Endothelial cell of hepatic sinusoid (primary cell): ENCODE measurements at regions not wholly inside any gene's neighbourhood (a gene's known extent, or its start where the extent isn't known, plus 50 kb on each side); places are given as distances from the start of the nearest gene placed in this dataset.

Experiments
- in situ Hi-C: cut with HindIII; loops from 2 replicates; pipeline ENCODE4 v1.10.0; 2017; ENCODE audit warnings: low sequenced_read_pairs

DNA sequence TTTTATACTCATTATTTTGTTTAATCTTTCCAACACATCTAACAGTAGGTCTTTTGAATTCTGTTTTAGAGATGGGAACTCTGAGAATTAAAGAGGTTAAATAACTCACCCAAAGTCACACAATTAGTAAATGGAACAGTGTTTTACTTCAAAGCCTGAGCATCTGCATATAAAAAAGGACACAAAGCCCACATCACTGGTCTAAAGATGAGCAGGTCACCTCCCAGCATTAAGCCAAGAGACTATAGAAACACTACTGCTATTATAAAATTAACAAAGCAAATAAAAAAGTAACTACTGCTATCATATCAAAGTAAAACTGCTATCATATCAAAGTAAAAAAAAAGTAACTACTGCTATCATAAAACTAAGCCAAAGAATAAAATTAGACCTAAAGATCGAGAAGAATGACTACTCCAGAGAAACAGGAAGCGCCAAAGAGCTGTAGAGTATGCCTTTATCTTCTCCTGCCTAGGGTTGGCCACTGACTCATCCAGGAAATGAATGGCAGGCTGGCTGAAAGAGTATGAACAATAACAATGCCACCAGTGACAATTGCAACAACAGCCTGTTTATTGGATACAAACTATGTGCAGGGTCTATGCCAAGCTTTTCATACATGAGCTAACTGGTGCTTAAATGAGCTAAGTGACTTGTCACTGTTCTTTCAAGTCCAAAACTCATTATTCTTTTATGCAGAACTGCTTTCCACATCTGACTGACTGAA, 1153.0 kb upstream of the TENM4 start:
- in situ Hi-C loops: no loop called here

DNA sequence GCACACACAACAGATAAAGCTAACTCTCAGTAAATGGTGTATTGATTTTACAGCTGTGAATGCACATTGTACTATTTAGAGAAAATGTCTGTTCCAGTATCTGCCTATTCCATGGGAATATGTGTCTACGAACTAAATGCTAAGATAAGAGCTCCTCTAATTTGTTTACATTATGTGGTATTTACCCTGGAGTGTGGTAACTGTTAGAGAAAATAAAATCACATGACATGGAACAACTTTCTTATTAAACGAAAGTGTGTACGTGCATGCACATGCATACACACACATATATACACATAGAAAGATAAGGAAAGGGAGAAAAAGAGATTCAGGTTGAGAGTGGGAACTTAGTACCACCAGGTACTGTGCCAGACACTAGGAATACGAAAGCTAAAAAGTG, 1151.7 kb upstream of the TENM4 start:
- in situ Hi-C loops: no loop called here

DNA sequence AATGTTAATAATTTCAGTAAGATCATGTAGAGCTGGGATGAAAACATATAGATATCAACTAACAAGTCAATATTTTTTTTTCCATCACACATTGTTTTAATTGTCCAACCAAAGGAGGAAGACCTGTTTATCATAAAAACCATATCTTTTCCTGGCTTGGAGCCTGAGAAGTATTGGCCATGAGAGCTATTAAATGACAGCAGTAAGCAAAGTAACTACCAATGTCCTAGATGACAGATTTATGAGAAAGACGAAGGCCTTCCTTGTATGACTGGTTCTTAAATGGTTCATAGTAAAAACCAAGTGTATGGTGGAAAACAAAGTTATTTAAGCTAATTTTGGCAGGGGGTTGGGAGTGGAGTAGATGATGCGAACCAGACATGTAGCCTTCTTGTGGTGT, 1147.1 kb upstream of the TENM4 start:
- in situ Hi-C loops: no loop called here

DNA sequence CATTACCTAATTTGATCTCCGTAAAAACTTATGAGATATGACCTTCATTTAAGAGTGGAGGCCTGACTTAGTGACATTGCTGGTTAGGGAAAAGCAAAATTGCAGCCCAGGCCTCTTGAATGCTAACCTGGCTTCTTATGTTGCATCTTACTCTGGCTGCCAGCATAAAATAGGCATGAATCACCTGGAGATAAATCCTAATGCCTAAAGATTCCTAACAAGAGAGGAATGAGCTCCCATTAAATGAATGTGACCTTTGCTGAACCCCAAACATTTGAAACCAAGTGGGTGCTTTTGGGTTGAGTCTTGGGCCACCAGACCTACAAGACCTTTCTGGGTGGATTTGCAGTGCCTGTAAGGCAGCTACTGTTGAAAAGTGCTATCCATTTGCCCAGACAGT, 1145.6 kb upstream of the TENM4 start:
- in situ Hi-C loops: no loop called here

DNA sequence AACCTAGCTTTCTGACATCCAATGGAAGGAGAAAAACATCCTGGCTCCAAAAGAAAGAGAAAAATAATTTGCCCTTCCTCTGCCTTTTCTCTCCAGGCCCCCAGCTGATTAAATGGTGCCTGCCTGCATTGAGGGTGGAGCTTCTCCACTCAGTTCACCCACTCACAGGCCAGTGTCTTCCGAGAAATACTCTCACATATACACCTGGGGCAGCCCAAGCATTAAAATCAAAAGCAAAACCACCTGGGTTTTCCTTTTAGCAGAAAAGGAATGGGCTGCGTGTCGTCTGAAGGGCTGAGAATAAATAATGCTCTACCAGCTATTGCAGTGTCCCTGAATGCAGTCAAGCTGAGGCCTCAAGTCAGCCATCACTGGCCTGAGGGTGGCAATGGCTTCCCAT, 1143.8 kb upstream of the TENM4 start:
- in situ Hi-C loops: no loop called here

DNA sequence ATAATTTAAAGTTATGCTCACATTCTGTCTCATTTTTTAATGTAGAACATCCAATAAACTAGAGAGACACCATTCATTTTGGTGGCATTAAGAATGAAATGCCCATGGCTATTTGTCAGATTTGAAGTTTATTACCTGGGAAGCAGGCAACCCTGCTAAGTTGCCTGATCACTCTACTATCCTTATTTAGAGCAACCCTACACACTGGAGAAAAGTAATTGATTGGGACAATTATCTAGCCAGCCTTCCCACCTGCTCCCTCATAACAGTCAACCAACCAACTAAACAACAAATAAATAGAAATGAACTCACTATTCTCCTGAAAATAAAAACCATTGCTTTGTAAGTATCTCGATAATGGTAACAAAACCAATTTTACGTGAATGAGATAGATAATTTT, 1129.0 kb upstream of the TENM4 start:
- in situ Hi-C loops: no loop called here

DNA sequence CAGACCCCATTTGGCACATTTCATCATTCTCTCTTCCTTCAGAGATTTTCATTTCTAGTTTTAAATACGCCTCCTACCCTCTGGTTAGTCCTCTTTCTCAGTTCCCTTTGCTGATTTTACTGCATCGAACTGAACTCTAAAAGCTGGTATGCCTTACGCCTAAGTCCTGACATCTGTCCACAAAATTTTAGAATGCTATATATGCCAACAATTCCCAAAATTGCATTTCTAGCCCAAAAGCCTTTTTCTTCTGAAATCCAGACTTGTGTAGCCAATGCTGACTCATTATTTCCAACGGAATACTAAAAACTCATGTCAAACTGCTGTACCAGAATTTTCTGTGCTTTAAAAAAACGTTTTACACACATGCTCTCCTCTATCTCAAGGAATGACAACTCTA, 1124.4 kb upstream of the TENM4 start:
- in situ Hi-C loops: no loop called here

DNA sequence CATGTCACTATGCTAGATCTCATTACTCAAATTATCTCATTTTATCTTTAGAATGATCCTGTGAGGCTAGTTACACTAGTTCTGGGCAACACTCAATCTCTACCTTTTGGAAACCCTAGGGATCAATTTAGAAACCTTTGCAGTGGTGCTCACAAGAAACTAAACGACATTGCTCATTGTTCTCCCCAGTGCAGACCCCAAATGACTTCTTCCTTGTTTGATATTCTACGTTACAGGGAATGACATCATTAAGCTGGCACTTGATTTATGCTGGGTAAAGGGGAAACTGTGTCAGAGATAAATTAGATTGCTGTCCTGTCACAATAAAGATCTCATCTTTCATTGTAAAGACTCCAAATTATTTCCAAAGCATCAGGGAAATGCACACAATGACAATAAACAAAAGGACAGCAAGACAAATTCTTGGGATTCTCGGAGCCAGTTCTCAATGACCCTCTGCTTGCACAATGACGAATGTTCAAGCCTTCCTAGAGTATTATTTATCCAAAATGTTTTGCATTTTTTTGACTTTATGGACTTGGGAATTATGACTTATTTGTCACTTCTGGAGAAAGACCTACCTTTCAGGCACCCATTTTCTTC, 1121.8 kb upstream of the TENM4 start:
- in situ Hi-C loops: no loop called here

DNA sequence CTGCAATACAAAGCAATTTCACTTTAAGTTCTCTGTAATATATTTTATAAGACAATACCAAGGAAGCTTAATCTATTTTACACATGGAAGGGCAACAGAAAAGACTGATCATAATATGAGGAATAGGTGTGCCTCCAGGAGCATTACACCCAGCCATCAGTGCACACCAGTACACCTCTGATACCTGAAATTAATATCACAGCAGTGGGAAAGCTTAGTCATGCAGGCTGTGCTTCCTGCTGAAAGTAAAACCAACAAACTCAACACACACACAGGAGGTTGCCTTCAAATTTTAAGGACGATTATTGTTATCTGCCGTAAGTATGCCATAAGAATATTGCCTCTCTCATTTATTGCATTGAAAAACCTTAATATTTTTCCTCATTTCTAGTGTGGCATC, 1119.1 kb upstream of the TENM4 start:
- in situ Hi-C loops: no loop called here

DNA sequence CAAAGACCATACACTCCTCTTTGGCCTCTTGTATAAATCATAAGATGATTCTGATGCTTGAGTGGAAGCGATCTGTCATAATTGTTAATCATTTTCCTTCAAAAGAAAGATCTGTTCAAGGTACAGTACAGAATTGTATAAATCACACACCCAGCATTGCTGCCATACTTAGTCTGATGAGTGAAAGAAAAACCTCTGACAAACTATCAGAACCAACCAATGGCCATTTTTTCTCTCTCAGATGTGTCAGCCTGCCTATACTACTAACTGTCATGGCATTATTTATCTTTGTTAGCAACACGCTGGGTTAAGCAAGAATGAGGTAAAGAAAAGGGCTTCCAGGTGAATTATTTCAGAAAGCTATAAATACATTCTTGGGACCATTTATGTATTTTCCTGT, 1112.7 kb upstream of the TENM4 start:
- in situ Hi-C loops: no loop called here

DNA sequence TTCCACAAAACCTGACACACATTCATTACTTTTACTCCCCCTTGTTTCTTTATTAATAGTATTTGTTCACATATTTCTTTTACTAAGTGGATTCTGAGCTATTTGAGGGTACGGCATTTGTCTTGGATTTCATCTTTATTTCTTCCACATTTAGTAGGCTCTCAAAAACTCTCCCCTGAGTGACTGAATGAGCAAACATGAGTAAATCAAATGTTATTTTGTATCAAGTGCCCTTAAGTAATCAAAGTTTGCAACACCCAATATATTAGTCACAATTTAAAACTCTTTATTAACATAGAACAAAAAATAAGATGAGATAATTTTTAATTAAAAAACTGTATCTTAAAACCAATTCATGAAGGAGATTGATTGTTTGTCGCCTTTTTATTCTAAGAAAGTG, 1101.9 kb upstream of the TENM4 start:
- in situ Hi-C loops: no loop called here

DNA sequence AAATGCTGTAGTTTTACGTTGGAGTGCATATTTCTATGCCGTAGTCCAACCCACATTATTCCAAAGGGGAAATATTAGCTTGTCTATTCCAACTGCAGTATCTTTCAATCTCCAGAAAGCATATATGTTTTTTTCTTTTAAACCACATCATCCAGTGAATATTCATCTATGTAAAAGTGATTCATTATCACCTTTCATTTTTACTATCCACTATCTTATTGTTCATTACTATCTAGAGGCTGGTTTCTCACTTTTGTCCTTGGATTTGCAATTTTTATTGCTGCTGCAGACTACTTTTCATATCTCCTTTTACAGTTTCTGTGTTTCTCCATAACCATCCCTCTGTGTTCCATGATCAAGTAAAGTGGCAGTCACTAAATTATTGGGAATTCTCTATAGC, 1097.2 kb upstream of the TENM4 start:
- in situ Hi-C loops: no loop called here

DNA sequence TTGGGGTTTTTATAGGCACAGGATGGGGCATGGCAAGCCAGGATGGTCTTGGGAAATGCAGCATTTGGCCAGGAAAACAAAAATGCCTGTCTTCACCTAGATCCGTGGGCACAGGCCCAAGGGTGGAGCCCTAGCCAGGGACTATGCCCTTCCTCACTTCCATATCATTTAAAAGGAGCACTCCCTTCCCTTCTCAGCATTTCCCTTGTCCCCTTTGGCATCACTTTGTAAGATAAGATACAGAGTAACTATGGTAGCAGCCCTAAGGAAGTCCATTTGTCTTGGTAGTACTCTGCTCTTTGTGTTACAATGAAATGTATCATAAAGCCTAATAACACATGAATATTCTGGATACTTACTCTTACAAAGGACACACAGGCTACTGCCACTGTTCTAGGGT, 1092.6 kb upstream of the TENM4 start:
- in situ Hi-C loops: no loop called here

DNA sequence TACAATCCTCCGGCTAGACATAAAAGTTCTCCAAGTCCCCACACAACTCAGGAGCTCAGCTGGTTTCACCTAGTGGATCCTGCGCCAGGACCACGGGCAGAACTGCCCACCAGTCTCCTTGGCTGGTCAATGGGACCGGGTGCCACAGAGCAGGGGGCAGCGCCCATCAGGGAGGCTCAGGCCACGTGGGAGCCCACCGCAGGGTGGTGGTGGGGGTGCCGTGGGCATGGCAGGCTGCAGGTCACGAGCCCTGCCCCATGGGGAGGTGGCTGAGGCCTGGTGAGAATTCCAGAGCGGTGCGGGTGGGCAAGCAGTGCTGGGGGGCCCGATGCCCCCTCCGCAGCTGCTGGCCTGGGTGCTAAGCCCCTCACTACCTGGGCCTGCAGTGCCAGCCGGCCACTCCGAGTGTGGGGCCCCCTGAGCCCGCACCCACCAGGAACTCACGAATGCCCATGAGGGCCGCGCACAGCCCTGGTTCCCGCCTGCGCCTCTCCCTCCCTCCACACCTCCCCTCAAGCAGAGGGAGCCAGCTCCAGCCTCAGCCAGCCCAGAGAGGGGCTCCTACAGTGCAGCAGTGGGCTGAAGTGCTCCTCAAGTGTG, 1091.9 kb upstream of the TENM4 start:
- in situ Hi-C loops: no loop called here

DNA sequence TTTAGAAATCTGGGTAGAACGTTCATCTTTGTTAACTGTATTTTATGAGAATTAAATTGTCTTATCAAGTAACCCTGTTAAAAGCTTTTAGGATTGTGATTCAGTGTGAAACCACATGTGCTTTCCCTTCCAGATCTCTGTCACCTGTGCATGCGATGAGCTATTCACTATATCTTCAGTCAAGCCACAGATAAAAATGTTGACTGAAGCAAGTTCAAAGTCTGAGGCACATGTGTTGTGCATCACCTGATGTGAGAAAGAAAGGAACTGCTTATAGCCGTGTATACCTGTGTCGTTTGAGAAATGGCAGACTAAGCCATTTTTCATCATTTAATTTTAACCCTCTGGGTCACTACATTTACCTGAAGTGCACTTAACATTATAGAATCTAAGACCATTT, 1088.9 kb upstream of the TENM4 start:
- in situ Hi-C loops: no loop called here

DNA sequence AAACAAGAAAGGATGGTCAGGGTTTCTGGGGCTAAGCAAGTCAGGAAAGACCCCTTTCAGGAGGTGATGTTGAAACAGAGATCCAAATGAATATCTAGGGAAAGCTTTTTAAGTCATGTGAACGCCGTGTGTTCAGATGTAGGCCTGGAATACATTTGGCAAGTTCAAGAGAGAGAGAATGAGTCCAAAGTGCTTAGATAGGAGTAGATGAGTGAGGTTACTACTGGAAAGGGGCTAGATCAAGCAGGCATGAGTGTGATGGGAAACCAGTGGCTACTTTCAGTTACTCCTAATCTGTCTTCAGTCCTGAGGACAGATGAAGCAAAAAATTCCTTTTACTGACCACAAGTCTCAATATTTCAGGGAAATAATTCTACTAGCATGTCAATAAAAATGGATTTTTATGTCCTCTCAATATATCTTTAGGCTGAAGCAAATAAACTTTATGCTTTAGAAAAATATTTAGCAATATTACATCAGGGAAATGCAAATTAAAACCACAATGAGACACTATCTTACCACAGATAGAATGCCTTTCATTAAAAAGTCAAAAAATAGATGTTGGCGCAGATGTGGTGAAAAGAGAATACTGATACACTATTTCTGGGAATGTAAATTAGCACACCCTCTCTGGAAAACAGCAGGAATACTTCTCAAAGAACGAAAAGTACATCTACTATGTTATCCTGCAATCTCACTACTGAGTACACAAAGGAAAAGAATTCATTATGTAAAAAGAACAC, 1085.0 kb upstream of the TENM4 start:
- in situ Hi-C loops: no loop called here

DNA sequence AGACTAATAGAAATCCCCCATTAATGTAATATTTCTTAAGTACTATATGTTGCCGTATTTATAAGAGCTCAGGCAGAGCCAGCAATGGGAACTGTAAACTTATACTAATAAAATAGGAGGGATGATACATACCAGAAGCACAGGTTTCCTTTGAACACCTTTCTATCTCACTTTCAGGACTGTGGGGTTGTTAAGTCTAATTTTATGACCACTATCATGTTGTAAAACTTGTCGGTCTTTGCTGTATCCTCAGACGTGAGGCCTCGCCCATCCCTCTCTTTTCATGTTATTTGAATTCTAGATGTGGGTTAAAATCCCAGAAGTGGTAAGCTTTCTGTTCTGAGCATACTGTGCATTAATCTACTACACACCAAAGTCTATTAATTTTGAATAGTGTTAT, 1083.5 kb upstream of the TENM4 start:
- in situ Hi-C loops: no loop called here

DNA sequence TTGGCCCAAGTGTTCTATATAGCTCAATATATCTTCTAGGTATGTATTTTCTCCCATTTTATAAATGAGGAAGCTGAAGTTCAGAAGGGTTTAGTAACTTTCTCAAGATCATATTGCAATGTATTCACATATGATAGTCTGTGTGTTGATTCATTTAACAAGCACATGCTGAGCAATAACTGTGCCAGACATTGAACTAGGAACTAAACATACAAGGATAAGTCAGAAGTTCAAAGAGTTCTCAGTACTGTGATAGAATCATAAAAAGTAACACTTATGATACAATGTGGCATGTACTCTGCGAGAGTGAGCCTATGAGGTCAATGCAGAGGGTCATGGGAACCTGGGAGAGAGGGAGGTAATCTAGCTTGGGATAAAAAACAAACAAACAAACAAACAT, 1082.2 kb upstream of the TENM4 start:
- in situ Hi-C loops: no loop called here

DNA sequence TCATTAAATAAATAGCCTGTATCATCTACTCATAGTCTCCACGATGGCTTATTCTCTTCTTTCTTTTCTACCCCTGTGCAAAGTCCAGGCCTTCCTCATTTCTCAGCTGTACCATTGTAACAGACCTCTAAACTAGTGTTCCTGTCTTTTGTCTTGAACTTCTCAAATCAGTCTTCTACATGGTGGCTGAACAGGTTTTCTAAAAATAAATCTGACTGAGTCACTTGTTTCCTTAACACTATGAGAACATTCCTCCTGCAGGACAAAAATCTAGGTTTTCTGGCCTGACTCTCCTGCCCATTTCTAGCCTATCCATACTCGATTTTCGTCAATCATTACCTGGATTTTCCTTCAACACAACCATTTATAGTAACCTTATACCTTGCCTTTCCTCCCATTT, 1080.8 kb upstream of the TENM4 start:
- in situ Hi-C loops: no loop called here

DNA sequence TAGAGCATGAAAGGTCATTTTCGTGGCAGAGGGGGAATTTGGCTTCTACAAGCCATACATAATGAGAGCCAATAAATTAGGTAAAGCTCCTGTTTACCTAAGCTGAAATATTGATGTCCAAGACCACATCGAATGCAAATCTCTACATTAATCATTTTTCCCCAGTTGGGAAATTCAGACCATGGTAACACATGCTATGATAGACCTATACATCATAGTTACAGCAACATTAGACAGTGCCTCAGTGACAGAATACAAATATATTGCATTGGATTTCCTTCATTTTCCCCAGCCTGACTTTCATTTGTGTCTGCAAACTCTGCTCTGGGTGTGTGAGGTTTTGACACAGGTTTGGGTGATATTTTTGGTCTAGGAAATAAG, 1079.7 kb upstream of the TENM4 start:
- in situ Hi-C loops: no loop called here

DNA sequence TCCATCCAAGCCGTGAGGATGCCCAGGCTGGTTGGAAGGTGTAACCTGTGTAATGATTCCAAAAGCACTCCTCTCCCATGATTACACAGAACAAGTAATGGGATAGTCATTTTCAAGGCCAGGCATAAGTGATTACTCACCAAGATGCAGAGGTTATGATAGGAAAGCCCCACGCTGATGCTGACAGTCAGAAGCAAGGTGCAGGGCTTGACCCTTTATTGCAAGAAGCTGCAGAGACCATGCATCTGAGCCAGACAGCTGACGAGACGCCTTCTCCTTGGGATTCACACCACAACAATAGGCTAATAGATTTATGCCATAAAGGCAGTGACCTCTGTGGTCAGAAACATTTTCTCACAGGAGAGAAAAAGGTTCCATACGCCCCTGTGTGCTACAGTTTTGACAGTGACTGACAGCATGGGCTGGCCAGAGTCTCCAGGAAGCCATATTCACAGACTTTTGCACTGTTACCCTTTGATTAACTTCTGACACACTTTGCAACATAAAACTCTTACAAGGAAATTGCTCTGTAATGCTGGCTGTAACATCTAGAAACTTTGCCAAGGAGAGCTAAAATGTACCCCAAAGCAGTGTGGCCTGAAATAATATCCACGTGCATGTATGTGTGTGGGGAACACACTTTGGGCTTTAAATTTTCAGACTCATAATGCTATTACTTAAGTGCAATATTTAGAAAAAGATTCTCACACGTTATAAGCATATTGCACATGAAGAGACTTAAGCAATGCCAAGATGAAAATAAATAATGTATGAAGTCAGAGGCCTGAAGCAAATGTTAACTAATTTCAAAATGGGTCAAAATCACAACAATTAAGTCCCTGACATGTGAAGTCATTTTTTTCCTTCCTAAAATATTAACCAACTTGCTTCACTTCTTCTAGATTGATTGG, 1079.0 kb upstream of the TENM4 start:
- in situ Hi-C loops: no loop called here
